IMR-90 (cell line): ENCODE measurements at regions not wholly inside any gene's neighbourhood (a gene's known extent, or its start where the extent isn't known, plus 50 kb on each side); places are given as distances from the start of the nearest gene placed in this dataset.

ENCODE experiments used
- ATAC-seq: fragments of 200-7000 bp; cut with Tn5 transposase; 2 replicates; pipeline ENCODE4 v1.9.1; 2020; ENCODE audit warnings: low read depth, mild to moderate bottlenecking, moderate library complexity
- BruUV-seq: library from RNA; stranded (reverse); fragments of 400-500 nt; replicated peaks from 2 replicates; lab custom pipeline; 2021; lab: Mats Ljungman, UMichigan
- CTCF ChIA-PET: fragments of 300-600 bp; formaldehyde crosslinking; extraction: SDS; loops from one replicate; lab custom pipeline; 2021; ENCODE audit warnings: antibody characterized with exemption; lab: Yijun Ruan, JAX
- POLR2A ChIA-PET: fragments of 300-600 bp; sonication (Branson Sonifier 250); formaldehyde crosslinking; loops from one replicate; lab custom pipeline; 2022; ENCODE audit warnings: antibody characterized with exemption; ENCODE audit not compliant: unreplicated experiment; lab: Charles Lee
- DNase-seq: peaks from one replicate; pipeline ENCODE4 v3.0.0; 2013
- H2AFZ ChIP-seq: replicated peaks from 2 replicates; pipeline ENCODE3; 2013; ENCODE audit warnings: low read length, mild to moderate bottlenecking; ENCODE audit not compliant: poor library complexity
- H2AK5ac ChIP-seq: 2 replicates; pipeline ENCODE4 v1.6.1; 2013; ENCODE audit warnings: low read depth, low read length, inconsistent platforms
- H2AK9ac ChIP-seq: replicated peaks from 2 replicates; pipeline ENCODE3; 2013; ENCODE audit warnings: mild to moderate bottlenecking, low read depth, low read length, moderate library complexity; ENCODE audit not compliant: poor library complexity
- H2BK120ac ChIP-seq: 2 replicates; pipeline ENCODE4 v1.6.1; 2013; ENCODE audit warnings: low read depth, low read length, inconsistent platforms
- H2BK15ac ChIP-seq: 3 replicates; pipeline ENCODE4 v1.6.1; 2013; ENCODE audit warnings: low read depth, low read length, inconsistent platforms
- H2BK20ac ChIP-seq: 2 replicates; pipeline ENCODE4 v1.6.1; 2013; ENCODE audit warnings: low read depth, mild to moderate bottlenecking, inconsistent platforms, low read length, moderate library complexity
- H2BK5ac ChIP-seq: 2 replicates; pipeline ENCODE4 v1.6.1; 2013; ENCODE audit warnings: mild to moderate bottlenecking, low read depth, low read length, inconsistent platforms; ENCODE audit not compliant: poor library complexity, severe bottlenecking
- H3K14ac ChIP-seq: replicated peaks from 2 replicates; pipeline ENCODE4 v1.6.1; 2013; ENCODE audit warnings: low read depth, low read length, inconsistent platforms
- H3K18ac ChIP-seq: 2 replicates; pipeline ENCODE4 v1.6.1; 2013; ENCODE audit warnings: low read depth, low read length, control low read depth
- H3K23ac ChIP-seq: 2 replicates; pipeline ENCODE4 v1.6.1; 2013; ENCODE audit warnings: low read depth, low read length, inconsistent platforms
- H3K27ac ChIP-seq: 2 replicates; pipeline ENCODE4 v1.5.1; 2013; ENCODE audit warnings: mild to moderate bottlenecking, control low read depth, low read length; ENCODE audit not compliant: insufficient read depth
- H3K27me3 ChIP-seq: 2 replicates; pipeline ENCODE4 v1.6.1; 2013; ENCODE audit warnings: low read length; ENCODE audit not compliant: control insufficient read depth, insufficient read depth
- H3K36me3 ChIP-seq: 2 replicates; pipeline ENCODE4 v1.6.1; 2013; ENCODE audit warnings: low read length, mixed read lengths; ENCODE audit not compliant: control insufficient read depth, insufficient read depth
- H3K4ac ChIP-seq: 2 replicates; pipeline ENCODE4 v1.6.1; 2013; ENCODE audit warnings: low read depth, low read length, inconsistent platforms
- H3K4me1 ChIP-seq: 2 replicates; pipeline ENCODE4 v1.6.1; 2013; ENCODE audit warnings: low read length, mixed read lengths; ENCODE audit not compliant: control insufficient read depth, insufficient read depth
- H3K4me2 ChIP-seq: 2 replicates; pipeline ENCODE4 v1.6.1; 2013; ENCODE audit warnings: low read depth, mild to moderate bottlenecking, control low read depth, low read length, moderate library complexity
- H3K4me3 ChIP-seq: 2 replicates; pipeline ENCODE4 v1.5.1; 2013; ENCODE audit warnings: low read depth, mild to moderate bottlenecking, control low read depth, low read length, moderate library complexity; ENCODE audit not compliant: insufficient read depth
- H3K56ac ChIP-seq: 2 replicates; pipeline ENCODE4 v1.6.1; 2013; ENCODE audit warnings: low read length, inconsistent platforms; ENCODE audit not compliant: insufficient read depth; ENCODE audit errors: extremely low read depth
- H3K79me1 ChIP-seq, 2 experiments: 2 replicates each; pipeline ENCODE4 v1.6.1; 2013; ENCODE audit warnings: low read length in 2 of 2, inconsistent platforms in 1 of 2, low read depth in 1 of 2
- H3K9ac ChIP-seq: 2 replicates; pipeline ENCODE4 v1.6.1; 2013; ENCODE audit warnings: low read depth, low read length, control low read depth
- H3K9me1 ChIP-seq: 2 replicates; pipeline ENCODE4 v1.6.1; 2013; ENCODE audit warnings: low read length, inconsistent platforms; ENCODE audit not compliant: insufficient read depth
- H3K9me3 ChIP-seq: 2 replicates; pipeline ENCODE4 v1.6.1; 2013; ENCODE audit warnings: low read length; ENCODE audit not compliant: control insufficient read depth, insufficient read depth
- H4K20me1 ChIP-seq: 2 replicates; pipeline ENCODE4 v1.6.1; 2013; ENCODE audit warnings: low read length, inconsistent platforms; ENCODE audit not compliant: insufficient read depth
- H4K5ac ChIP-seq: 2 replicates; pipeline ENCODE4 v1.6.1; 2013; ENCODE audit warnings: mild to moderate bottlenecking, low read depth, low read length, control low read depth
- H4K8ac ChIP-seq, 2 experiments: 2 replicates each; pipeline ENCODE4 v1.6.1; 2013; ENCODE audit warnings: low read depth in 2 of 2, low read length in 2 of 2, control low read depth in 1 of 2, inconsistent platforms in 1 of 2
- H4K91ac ChIP-seq: 2 replicates; pipeline ENCODE4 v1.6.1; 2013; ENCODE audit warnings: low read depth, low read length, inconsistent platforms; ENCODE audit not compliant: insufficient read depth
- MAFK ChIP-seq: IDR thresholded peaks from 2 replicates; pipeline ENCODE4 v1.6.1; 2012; ENCODE audit warnings: low read depth, low read length, improper control_type of control experiment
- MXI1 ChIP-seq: IDR thresholded peaks from 2 replicates; pipeline ENCODE4 v1.6.1; 2012; ENCODE audit warnings: low read depth, mild to moderate bottlenecking, low read length, moderate library complexity, borderline replicate concordance
- NFE2L2 ChIP-seq: fragments of 150-350 bp; IDR thresholded peaks from 2 replicates; pipeline ENCODE4 v1.6.1; 2016; ENCODE audit warnings: low read depth, mild to moderate bottlenecking, low read length
- dilution Hi-C: fragments of 300-500 bp; cut with HindIII; formaldehyde crosslinking; loops from one replicate; pipeline ENCODE4 v1.14.3; 2018; ENCODE audit warnings: low sequenced_read_pairs; ENCODE audit not compliant: unreplicated experiment
- in situ Hi-C: fragments of 300-500 bp; cut with MboI; formaldehyde crosslinking; loops from 3 replicates; pipeline ENCODE4 v1.14.3; 2019; ENCODE audit warnings: low sequenced_read_pairs, inconsistent platforms, mixed read lengths
- intact Hi-C: fragments of 100-400 bp; cut with micrococcal nuclease; formaldehyde crosslinking; loops from 2 replicates; pipeline ENCODE4 v1.10.0; 2022

DNA sequence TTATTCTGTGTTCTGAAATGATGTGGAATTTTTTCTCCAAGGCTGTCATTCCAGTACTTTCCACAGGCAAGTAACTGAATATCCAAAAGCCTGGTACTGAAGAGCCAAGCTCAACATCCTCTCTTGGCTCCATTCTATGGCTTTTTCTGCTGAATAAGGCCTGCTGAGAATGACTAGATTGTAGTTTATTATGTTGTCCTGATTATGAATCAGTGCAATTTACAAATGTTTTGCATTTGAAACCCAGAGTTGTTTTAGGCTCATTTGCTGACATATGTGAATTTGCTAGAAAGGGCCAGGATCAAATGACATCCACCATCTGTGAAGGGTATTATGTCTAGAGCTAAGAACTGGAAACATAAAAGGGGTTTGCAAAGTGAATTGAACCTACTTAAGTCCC lies 596.6 kb downstream of the KCTD12 start:
- Histone ChIP-seq H2BK20ac (no peak overlapping the region), H3K14ac (no peak overlapping the region), H4K8ac (no peak overlapping the region), H3K4me1 (peaks cover 3% of the 10 kb centered on the region), H3K18ac (no peak overlapping the region), H3K9me1 (no peaks in the 10 kb centered on the region), H2BK5ac (no peak overlapping the region), H3K9me3 (no peaks in the 10 kb centered on the region; the same call in 1 of the 2 replicates), H3K27me3 (no peaks in the 10 kb centered on the region), H2BK120ac (no peak overlapping the region), H3K4me2 (no peak overlapping the region), H2AFZ (no peak overlapping the region), H3K23ac (no peak overlapping the region), H3K4ac (no peak overlapping the region), H3K36me3 (no peaks in the 10 kb centered on the region), H2BK15ac (no peak overlapping the region), H3K9ac (no peak overlapping the region), H4K20me1 (no peaks in the 10 kb centered on the region), H3K27ac (no peak overlapping the region), H4K5ac (no peak overlapping the region), H4K91ac (no peak overlapping the region), H2AK5ac (no peak overlapping the region), H3K56ac (no peak overlapping the region), H3K4me3 (no peak overlapping the region), H3K79me1 (no peaks in the 10 kb centered on the region), H2AK9ac (no peak overlapping the region)
- DNase-seq (no peak), ATAC-seq (no peak)
- POLR2A ChIA-PET: no interaction called here
- BruUV-seq: no TSS peak
- in situ Hi-C loops (no loop called here), intact Hi-C loops (loop anchor here (5.0 kb wide), 1 partner anchor 407 kb away; no protein-coding TSS in a partner anchor), dilution Hi-C loops (no loop called here)
- peak; percentile 61 for TF ChIP-seq MAFK
- TF ChIP-seq NFE2L2: no peak
- no peak for TF ChIP-seq MXI1
- CTCF ChIA-PET: no interaction called here
